Midbrain (tissue), 1 donor: ENCODE measurements at regions not wholly inside any gene's neighbourhood (a gene's known extent, or its start where the extent isn't known, plus 50 kb on each side); places are given as distances from the start of the nearest gene placed in this dataset.

Source experiments
- DNase-seq: peaks from one replicate; lab custom pipeline; 2025; lab: John Stamatoyannopoulos, UW

DNA sequence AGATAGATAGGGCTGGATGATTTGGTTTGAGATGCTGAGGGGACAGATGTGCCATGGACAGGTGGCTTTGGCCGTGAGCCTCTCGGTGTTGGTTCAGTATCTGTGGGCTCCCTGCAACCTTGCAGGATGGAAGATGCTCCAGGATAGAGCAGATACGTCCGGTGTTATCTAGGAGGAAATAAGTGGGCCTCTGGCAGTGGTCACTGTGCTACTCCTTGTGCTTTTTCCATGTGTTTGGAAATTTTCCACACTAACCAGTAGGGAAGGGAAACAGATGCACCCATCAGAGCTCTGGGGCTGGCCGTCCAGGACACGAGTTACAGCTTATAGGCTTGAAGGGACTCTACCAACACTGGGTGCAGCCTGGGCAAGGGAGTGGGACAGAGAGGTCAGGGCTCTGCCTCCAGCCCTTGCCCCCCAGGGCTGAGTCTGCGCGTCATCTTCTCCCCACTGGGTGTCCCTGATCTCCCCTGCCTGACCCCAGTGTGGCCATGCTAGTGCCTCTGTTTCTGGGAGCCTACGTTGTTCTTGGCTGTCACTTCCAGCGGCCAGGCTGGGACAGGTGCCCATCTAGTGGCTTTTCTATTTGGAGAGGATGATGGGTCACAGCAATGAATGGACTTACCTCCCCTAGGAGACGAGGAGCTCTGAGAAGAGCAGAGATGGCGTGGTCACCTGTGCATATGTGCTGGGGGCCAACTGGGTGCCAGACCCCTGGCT lies 166.9 kb downstream of the SEC14L1 start:
- no peak for DNase-seq

DNA sequence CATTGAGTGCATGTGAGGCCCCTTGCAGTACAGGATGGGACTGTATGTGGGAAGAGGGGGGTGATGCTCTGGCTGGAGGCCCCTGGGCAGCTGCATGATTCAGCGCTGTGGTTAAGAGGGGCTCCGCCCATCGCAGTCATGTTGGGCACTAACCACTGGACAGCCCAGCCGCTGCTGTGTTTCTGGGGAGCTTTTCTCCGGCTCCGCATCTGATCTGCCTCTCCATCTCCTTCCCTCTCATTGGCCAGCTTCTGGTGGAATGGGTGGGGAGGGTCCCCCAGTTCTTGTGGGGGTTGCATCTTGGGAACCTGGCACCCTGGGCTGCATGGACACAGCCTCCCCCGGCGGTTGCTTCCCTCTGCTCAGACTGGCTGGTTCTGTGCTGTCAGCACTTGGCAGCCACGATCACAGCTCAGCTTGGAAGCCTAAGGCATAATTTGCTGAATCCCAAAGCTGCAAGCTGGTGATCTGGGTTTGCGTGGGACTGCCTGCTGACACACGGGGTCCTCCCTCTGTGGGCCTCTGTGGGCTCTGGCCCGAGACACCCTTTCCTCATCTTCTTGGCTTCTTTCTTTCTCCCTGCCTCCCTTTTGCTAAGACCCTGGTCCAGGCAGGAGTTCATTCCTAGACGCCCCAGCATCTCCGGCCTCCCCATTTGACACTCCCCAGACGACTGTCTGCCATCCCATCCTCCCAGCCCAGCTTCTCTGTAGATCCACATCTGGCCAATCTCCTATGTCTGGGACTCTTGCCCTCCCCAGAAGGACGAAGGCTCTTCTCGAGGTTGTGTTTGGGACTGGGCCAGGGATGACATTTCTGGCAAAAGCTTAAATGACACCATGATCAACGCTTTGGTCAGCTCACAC lies 168.3 kb downstream of the SEC14L1 start:
- DNase-seq = no peak

DNA sequence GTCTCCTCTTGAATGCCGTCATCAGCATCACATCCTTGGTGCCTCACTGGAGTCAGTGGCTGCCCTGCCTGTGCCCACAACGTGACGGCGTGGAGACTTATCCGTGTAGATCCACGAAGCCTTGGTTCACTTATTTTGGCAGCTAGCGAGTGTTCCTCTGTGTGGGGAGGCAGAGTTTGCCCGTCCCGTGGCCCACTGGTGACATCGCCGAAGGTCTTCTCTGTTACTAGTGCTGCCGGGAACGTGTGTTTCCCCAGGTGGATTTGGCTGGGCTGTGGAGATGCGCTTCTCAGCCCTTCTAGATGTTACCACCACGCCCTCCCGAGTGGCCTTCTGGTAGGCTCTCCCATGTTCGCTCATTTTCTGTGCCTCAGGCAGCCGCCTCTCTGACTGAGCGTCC lies 169.6 kb downstream of the SEC14L1 start:
- DNase-seq = no peak

DNA sequence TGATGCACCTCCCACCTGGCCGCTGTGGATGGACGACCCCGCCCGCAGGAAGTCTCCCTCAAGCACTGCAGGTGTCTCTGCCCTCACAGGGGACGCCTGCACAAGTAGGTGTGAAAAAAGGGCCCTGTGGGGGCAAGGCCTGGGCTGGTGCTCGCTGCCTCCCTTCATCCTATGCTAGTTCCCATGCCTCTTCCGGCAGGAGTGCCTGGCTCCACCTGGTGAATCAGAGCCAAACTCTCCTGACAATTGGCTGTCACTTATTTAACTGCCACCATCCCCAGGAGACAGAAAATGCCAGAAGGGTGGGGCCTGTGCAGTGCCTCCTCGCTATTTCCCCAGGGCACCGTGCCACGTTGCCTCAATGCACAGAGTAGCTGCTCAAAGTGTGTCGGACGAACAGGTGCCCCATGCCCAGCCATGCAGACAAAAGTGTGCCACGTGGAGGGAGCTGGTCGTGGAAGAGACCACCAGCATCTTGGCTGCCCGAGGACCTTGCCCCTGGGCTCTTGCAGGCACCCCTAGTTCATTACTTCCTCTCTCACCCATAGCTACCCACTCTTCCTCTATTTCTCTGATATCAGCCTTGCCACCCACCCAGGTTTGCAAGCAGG lies 170.7 kb downstream of the SEC14L1 start:
- no peak for DNase-seq

DNA sequence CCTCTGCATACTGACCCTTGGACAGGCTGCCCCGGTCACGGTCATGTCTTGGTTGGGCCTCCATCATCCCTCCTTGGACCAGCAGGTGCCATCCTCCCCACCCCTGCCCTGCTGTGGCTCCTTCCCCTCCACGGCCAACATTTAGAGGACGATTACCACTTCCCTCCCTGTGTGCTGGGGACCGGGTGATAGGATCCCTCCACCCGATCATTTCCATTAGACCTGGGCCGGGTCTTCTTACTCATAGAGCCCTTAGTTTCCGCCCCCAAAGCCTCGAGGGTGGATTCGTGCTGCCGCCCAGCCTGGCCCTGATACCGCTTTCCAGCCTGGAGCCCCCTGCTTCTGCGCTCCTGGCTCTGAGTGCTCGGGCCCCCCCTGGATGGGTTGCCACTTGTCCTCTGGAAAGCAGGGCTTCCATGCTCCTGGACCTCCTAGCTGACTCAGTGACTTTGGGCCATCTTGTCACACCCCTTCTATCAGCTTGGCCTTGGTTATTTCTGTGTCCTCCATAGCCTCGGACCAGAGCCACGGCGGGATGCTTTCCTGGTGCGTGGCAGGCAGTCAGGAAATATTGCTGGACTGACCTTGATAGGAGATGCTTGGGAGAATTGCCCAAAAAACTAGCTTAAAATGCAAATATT lies 171.4 kb downstream of the SEC14L1 start:
- no peak for DNase-seq

DNA sequence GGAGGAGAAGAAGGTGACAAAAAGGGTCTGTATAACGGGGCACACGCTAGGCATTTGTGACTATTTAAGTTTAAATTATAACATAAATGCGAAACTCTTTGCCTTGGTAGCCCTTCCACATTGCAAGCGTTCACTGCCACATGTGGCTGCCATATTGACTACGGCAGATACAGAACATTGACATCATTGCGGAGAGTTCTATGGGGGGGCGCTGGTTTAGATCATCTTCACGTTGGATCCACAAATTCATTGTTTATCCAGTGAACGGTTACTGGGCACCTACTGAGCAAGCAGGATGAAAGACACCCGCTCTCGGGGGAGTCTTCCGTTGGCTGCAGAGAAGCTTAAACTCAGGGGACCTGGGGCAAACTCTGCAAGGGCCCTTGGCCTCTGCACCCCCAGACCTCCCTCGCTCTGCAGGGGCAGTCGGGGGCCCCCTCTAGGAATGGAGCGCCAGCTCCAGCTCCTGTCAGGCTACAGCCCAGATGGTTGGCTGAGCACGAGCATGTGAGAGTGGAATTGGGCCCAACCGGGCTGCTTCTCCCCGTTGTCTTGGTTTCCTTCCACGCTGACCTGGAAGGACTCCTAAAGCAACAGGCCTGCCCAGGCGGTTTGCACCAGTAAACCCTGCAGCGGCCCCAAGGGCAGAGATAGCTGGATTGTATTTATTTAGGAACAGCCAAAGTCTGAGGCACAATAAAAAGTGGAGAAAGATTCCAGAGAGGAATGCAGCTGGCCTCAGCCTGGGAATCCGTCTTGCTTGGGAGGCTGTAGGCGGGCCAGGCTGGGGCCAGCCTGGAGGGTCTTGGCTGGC lies 172.2 kb downstream of the SEC14L1 start:
- DNase-seq = peak; percentile 54

DNA sequence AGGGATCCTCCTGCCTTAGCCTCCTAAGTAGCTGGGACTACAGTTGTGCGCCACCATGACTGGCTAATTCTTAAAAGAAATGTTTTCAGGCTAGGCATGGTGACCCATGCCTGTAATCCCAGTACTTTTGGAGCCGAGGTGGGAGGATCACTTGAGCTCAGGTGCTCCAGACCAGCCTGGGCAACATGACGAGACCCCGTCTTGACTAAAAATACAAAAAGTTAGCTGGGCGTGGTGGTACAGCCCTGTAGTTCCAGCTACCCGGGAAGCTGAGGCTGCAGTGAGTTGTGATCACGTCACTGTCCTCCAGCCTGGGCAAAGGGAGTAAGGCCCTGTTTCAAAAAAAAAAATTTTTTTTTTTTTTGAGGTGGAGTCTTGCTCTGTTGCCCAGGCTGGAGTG lies 173.1 kb downstream of the SEC14L1 start:
- DNase-seq = no peak

DNA sequence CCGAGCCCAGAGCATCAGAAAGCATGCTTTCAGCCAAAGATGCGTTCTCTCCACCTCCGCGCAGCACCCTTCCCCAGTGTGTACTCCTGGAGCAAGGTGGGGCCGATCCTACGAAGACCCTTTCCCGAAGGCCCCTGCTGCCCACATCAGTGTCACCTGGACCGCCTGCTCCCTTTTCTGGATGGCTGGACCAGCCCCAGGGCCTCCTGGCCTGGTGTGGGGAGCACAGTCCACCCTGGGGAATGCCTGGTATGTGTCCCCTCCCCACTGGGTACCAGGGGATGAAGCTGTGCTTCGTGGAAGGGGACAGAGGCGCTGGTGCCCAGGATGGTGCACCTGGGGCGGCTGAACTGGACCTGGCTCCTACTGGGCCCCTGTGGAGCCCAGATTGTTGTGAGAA lies 173.8 kb downstream of the SEC14L1 start:
- DNase-seq = no peak

DNA sequence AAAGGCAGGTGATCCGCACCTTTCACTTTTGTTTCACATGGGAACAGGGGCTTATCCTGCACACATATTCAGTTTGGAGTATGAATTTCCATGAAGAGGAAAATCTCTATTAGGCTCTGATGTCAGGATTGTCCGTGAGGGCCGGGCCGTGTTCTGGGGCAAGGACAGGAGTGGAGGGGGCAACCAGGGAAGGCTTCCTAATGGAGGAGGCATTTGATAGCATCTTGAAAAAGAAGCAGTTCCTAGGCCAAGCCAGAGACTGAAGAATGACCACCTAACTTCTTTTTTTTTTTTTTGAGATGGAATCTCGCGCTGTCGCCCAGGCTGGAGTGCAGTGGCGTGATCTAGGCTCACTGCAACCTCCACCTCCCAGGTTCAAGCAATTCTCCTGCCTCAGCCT lies 174.2 kb downstream of the SEC14L1 start:
- DNase-seq = no peak

DNA sequence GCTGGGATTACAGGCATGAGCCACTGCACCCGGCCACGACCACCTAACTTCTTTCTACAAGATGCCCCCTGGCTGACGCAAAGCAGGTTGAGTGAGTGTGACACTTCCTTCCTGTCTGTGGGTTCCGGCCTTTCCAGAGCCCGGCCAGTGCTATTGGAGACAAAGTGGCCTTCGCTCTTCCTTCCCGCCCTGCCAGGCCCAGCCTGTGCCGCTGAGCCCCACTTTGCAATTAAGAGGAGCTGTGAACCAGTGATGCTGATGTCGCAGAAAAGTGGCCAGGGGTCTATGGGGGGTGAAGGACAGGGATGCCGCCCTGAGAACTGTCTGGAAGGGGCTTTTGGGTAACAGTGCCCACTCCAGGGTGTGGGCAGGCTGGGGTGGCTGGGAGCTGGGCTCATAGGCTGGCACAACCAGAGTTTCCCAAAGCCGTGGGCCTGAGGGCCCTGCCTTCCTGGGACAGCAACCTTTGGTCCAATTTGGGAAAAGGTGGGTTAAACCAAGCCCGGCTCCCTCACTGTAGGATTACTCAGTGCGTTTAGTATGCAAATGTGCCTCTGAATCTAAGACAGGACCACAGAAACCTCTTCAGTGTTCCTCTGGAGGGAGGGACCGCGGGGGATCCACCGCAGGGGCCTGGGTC lies 174.9 kb downstream of the SEC14L1 start:
- DNase-seq = no peak

DNA sequence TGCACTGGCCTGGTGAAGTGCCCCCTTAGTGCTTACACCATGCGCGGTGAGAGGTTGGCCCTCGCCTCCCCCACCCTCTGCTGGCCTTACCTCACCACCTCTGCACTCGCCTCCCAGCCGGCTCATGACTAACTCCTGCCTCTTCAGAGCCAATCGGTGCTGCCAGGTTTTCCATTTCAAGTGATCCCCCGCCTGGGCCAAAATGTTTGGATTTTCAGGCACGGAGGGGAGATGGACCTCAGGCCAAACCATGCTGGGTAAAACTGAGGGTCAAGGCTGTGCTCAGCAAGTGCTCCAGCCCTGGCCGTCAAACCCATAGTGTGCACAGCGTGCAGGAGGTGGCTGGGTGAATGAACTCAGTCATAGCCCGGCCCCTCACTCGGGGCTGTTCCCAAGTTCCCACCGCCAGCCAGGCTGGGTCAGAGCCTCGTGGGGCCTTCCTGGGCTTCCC lies 175.4 kb downstream of the SEC14L1 start:
- DNase-seq = no peak

DNA sequence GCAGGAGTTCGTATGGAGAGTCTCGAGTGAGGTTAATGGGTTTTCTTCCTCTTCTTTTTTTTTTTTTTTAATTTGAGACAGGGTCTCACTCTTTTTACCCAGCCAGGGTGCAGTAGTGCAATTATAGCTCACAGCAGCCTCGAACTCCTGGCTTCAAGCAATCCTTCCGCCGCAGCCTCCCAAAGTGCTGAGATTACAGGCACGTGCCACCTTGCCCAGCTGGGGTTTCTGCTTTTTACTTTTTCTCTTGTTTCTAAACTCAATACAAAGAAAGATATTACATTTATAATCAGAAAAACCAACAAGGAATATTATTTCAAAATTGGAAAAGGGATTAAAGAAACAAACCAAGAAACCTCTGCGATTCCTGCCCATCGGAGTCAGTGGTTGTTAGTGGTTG lies 175.9 kb downstream of the SEC14L1 start:
- DNase-seq = no peak

DNA sequence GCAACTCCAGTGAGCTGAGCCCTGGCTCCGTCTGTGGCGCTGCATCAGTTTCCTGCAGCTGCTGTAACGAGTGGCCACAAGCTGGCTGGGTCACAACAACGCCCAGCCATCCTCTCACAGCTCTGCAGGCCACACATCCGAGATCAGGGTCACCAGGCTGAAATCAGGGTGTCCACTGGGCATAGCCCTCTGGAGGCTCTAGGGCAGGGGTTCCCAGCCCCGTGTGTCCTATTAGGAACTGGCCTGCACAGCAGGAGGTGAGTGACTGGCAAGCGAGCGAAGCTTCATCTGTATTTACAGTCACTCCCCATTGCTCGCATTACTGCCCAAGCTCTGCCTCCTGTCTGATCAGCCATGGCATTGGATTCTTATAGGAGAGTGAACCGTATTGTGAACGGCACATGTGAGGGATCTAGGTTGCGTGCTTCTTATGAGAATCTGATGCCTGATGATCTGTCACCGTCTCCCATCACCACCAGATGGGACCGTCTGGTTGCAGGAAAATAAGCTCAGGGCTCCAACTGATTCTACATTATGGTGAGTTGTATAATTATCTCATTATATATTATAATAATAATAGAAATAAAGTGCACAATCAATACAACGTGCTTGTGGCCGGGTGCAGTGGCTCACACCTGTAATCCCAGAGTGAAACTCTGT lies 176.5 kb downstream of the SEC14L1 start:
- no peak for DNase-seq

DNA sequence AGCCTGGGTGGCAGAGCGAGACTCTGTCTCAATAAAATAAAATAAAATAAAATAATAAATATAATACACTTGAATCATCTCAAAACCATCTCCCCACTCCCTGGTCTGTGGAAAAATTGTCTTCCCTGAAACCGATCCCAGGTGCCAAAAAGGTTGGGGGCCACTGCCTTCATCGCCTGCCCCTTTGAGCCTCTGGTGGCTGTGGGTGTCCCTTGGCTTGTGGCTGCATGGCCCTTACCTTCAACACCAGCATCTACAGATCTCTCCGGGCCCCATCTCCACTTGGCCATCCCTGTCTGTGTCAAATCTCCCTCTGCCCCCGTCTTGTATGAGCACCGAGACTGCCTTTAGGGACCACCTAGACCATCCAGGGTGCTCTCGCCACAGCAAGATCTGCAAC lies 177.3 kb downstream of the SEC14L1 start:
- DNase-seq = no peak

DNA sequence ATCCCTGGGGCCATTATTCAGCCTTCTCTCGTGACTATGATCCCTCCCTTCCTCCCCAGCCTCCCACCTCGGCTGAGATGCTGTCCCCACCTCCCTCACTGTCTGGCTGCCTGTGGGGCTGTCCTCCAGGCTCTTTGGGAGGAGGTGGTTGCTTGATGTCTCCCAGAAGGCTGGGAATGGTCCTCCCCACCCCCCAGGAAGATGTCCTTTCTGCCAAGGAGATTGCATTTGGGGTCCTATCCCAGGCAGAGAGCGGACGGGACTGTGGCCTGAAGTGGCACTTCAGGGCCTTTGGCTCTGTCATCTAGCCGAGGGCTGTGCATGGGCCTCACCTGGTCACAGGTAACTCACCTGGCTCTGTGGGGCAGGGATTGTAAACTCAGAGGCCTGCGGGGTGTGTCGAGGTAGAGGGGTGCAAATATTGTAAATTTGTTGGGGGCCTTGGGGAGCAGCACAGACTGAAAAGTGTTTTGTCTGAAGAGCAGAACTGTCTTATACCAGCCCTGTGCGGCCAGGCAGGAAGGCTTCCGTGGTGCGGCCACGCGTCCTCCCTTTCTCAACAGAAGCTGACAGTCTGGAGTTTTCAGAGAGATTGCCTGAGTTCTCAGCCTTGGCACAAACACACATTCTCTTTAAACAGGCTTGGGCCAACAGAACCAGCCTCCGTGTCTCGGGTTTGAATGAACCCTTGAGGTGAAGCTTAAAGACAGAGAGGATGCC lies 177.9 kb downstream of the SEC14L1 start:
- no peak for DNase-seq

DNA sequence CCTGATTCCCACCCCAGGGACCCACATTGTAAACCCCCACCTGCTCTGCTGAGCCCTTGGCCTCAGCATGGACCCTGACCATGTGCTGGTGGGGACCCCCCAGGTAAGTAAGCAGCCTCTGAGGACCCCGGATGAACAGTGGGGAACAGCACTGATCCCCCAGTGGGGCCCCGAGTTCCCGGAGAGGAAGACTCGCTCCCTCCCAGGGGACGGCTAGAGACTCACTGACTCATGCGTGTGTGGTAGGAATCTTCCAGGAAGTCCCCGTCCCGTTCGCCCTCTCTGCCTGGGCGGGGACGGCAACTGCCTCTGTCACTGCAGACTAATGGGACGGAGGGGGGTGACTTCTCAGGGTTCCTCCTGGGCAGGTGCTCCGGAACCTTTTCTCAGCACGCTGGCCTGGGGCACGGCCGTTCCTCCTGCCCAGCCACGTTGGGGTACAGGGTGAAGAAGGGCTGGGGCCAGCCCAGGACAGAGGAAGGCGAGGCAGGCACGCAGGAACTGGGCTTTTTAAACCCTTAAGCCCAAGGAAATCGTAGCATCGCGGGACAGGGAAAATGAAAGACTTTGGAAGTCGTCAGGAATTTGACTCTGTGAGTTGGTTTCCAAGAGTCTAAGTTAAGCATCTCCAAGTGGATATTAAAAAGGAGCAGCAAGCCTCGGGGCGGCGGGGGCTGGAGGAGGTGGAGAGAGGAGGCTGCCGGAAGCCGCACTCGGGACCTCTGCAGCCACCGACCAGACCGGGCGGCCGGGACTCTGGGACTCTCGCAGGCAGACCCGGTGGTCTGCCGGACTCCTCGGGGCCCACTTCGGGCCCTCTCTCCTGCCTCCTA lies 178.7 kb downstream of the SEC14L1 start:
- DNase-seq = no peak

DNA sequence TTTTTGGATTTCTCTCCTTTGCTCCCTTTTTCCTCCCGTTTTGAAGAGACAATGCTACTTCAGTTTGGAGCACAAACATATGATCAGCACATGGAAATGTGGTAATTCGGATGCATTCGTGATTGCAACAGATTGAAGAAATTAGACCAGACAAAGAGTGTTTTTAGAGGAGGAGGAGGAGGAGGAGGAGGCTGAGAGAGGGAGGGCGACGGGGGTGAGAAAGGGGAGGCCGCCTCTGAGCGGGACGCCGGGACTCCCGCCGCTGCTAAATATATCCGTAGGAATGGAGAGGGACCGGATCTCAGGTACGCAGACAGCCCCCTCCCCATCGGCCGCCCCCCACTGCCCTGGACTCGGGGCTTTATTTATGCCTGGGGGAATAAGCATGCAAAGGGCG lies 179.3 kb downstream of the SEC14L1 start:
- no peak for DNase-seq

DNA sequence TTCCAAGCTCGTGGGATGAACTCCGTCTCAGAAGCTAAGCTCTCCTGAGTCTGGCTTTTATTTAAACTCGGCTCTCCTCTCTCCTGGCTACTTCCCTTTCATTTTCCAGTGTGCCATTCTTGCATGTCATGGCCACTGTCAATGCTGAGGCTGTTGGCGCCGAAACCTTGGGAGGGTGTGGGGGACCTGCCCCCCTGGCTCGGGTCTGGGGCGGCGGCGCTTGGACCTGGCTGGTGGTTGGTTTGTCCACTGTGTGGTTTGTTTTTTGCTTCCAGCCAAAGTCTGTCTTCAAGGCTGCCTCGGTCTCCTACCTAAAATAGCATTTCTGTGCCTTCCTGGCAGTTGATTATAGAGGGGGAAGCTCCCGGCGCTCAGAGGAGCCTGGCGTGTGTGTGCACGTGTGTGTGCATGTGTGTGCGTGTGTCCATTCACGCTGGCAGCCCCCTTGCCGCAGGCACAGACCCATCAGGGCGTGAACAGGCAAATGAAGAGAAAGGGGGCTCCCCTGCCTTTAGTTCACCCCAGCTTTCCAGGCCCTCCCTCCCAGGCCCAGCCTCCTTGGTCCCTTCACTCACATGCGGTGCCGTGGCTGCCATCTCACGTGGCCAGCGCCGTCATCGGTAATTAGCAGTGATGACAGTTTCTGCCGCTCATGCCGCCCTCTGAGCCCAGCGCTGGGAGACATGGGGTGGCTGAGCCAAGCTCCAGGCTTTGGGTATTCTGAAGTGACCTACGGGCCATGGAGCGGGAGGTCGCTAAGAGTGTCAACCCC lies 179.9 kb downstream of the SEC14L1 start:
- DNase-seq = no peak
